Brain microvascular endothelial cell (primary cell): ENCODE measurements at regions not wholly inside any gene's neighbourhood (a gene's known extent, or its start where the extent isn't known, plus 50 kb on each side); places are given as distances from the start of the nearest gene placed in this dataset.
A peak's percentile ranks its signal among the peaks of the same experiment; 100 is the strongest.

Experiments used
- DNase-seq: peaks from one replicate; pipeline ENCODE4 v3.0.0-alpha.2; 2020
- H3K27ac ChIP-seq: fragments of 250-450 bp; sonication (Bioruptor Pico); 2 replicates; pipeline ENCODE4 v1.5.1; 2020; ENCODE audit warnings: mild to moderate bottlenecking, moderate library complexity
- H3K27me3 ChIP-seq: fragments of 250-450 bp; sonication (Bioruptor Pico); replicated peaks from 2 replicates; pipeline ENCODE4 v1.5.1; 2020; ENCODE audit warnings: mild to moderate bottlenecking
- H3K36me3 ChIP-seq: fragments of 250-450 bp; sonication (Bioruptor Pico); replicated peaks from 2 replicates; pipeline ENCODE4 v1.5.1; 2020; ENCODE audit warnings: mild to moderate bottlenecking
- H3K4me3 ChIP-seq: 2 replicates; pipeline ENCODE4 v1.5.1; 2011; ENCODE audit warnings: low read depth, mild to moderate bottlenecking, control low read depth, low read length, moderate library complexity
- in situ Hi-C: cut with HindIII; loops from 2 replicates; pipeline ENCODE4 v1.10.0; 2017; ENCODE audit warnings: low sequenced_read_pairs, low pct_ligation_motif_present
- TF ChIP-seq, protein P1 (sequence below): IDR thresholded peaks from 2 replicates; pipeline ENCODE4 v1.5.1; 2011; ENCODE audit warnings: low read depth, mild to moderate bottlenecking, moderate library complexity, low read length, control low read depth, inconsistent platforms; ENCODE audit errors: missing control alignments

DNA sequence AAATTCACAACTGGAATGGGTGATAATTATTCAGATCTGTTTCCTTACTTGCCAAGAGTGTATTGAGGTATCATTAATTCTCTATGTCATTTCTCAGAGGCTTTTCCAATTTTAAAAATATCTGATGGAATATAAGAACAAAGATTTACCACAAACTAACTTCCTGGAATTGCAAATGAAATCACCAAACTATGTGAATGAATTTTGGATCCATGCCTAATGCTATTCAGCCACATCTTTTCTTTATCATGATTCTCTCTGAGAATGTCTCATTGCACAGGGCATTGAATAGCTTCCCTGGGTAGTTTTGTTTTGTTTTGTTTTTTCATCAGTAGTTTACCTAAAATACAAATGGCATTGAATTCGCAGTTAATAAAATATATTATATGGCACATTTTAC, 146.9 kb upstream of the FBN2 start:
- TF ChIP-seq, protein P1, sequence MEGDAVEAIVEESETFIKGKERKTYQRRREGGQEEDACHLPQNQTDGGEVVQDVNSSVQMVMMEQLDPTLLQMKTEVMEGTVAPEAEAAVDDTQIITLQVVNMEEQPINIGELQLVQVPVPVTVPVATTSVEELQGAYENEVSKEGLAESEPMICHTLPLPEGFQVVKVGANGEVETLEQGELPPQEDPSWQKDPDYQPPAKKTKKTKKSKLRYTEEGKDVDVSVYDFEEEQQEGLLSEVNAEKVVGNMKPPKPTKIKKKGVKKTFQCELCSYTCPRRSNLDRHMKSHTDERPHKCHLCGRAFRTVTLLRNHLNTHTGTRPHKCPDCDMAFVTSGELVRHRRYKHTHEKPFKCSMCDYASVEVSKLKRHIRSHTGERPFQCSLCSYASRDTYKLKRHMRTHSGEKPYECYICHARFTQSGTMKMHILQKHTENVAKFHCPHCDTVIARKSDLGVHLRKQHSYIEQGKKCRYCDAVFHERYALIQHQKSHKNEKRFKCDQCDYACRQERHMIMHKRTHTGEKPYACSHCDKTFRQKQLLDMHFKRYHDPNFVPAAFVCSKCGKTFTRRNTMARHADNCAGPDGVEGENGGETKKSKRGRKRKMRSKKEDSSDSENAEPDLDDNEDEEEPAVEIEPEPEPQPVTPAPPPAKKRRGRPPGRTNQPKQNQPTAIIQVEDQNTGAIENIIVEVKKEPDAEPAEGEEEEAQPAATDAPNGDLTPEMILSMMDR: no peak
- DNase-seq: peak; percentile 41
- H3K36me3 ChIP-seq: no peaks in the 10 kb centered on the region
- no peak overlapping the region for H3K27ac ChIP-seq
- H3K27me3 ChIP-seq: no peaks in the 10 kb centered on the region
- no peak overlapping the region for H3K4me3 ChIP-seq
- in situ Hi-C loops: loop anchor here (25.0 kb wide), 1 partner anchor 152 kb away; no protein-coding TSS in a partner anchor

DNA sequence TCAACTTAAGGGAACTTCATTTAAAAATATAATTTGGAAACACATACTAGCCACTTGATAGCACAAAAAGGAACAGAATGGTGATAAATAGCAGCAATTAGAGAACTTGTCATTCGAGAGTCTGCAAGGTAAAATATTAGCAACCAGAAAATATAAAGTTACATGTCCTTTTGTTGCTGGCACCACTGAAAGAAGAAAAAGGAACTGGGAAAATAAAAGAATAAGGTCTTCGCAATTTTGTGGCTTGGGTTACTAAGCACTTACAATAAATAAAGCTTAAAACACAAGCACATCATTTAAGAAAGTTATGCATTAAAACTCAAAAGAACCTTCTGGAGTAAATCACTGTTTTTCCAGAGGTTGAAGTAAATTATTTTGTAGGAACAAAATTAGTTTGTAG, 149.9 kb upstream of the FBN2 start:
- H3K27ac ChIP-seq: no peak overlapping the region
- no peaks in the 10 kb centered on the region for H3K36me3 ChIP-seq
- H3K27me3 ChIP-seq: no peaks in the 10 kb centered on the region
- DNase-seq: no peak
- TF ChIP-seq, protein P1: no peak
- no peak overlapping the region for H3K4me3 ChIP-seq
- in situ Hi-C loops: loop anchor here (25.0 kb wide), 1 partner anchor 149 kb away; no protein-coding TSS in a partner anchor

DNA sequence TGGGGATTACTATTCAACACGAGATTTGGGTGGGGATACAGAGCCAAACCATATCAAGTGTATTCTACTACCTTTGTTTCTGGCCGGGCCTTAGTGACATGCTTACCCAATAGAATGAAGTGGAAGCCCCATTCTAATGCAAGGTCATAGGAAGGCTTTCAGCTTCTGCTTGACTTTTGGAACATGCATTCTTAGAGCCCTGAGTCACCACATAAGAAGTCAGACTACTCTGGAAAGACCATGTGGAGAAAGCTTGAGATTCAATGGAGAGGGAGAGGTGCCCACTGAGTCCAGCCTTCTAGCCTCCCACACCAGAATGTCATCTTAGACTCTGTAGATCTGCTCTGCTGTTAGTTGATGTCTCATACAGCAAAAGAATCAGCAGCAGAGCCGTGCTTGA, 155.7 kb upstream of the FBN2 start:
- TF ChIP-seq, protein P1: no peak
- in situ Hi-C loops: loop anchor here (25.0 kb wide), 1 partner anchor 144 kb away; no protein-coding TSS in a partner anchor
- DNase-seq: peak; percentile 45

DNA sequence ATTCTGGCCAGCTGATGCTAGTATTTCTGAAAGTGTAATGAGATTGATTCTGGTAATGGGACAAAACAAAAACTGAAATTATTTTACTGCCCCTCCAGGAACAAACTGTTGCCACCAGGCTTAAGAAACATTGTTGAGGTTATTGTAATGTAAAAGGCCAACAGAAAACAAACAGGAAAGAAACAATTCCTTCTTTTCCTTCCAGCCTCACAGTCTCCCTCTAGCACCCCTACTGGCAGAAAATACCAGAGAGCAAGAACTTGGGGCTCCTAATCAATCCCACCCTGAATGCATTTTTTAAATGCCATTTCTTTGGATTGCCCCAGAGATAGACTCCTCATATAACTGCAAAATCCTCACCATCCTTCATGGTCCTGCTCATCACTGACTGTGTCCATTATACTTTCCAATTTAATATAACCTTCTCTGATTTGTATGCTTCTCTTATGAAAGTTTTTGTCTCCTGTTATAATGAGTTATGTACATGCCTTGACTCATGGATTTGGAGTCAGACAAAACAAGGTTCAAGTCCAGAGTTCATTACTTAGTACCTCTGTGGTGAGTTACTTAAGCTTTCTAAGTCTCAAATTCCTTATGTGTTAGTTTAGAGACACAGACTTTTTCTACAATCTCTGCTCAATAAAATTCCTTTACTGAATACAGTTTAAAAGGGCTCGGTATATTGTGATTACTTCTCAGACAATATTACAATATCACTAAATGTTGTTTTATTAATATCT, 157.9 kb upstream of the FBN2 start:
- TF ChIP-seq, protein P1: peak; percentile 60
- DNase-seq: no peak
- H3K36me3 ChIP-seq: no peaks in the 10 kb centered on the region
- in situ Hi-C loops: loop anchor here (25.0 kb wide), 1 partner anchor 141 kb away; no protein-coding TSS in a partner anchor
- H3K4me3 ChIP-seq: no peak overlapping the region
- no peak overlapping the region for H3K27ac ChIP-seq
- H3K27me3 ChIP-seq: no peaks in the 10 kb centered on the region

More for the DNA sequence above, 155.7 kb upstream of the FBN2 start:
- Histone ChIP-seq H3K36me3 (no peaks in the 10 kb centered on the region), H3K4me3 (no peak overlapping the region), H3K27me3 (no peaks in the 10 kb centered on the region), H3K27ac (no peak overlapping the region)

DNA sequence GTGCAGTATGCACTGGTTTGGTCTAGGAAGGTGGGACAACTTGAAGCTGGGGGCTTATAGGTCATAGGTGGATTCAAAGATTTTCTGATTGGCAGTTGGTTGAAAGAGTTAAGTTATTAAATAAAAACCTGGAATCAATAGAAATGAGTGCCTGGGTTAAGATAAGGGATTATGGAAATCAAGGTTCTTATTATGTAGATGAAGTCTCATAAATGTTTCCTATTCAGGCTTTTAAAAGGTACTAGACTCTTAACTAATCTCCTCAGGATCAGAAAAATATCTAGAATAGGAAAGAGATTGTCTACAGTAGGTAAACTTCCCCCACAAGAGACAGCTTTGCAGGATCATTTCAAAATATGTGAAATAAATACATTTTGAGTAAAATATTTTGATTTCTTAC, 163.3 kb upstream of the FBN2 start:
- Histone ChIP-seq H3K36me3 (no peaks in the 10 kb centered on the region), H3K4me3 (no peak overlapping the region), H3K27me3 (no peaks in the 10 kb centered on the region), H3K27ac (no peak overlapping the region)
- TF ChIP-seq, protein P1: no peak
- no peak for DNase-seq
- in situ Hi-C loops: no loop called here

DNA sequence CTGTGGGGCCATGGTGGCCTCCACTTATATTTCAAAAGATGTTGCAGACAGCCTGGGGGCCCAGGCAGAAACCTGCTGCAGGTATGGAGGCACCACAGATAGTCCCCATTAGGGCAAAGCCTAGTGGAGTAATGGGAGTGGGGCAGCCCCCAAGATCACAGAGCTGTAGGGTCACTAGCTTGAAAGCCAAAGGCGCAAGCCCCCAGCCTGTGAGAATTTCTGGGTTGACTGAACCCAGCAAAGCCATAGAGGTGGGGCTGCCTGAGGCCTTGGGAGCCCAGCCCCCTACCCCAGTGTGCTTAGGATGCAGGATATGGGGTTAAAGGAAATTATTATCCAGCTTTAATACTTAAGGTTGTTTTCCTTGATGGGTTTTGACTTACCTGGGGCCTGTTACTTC, 165.3 kb upstream of the FBN2 start:
- DNase-seq: no peak
- Histone ChIP-seq H3K4me3 (no peak overlapping the region), H3K36me3 (no peaks in the 10 kb centered on the region), H3K27me3 (no peaks in the 10 kb centered on the region), H3K27ac (no peak overlapping the region)
- TF ChIP-seq, protein P1: no peak
- in situ Hi-C loops: no loop called here
